ENCODE measurements at regions not wholly inside any gene's neighbourhood (a gene's known extent, or its start where the extent isn't known, plus 50 kb on each side); places are given as distances from the start of the nearest gene placed in this dataset.

DNA sequence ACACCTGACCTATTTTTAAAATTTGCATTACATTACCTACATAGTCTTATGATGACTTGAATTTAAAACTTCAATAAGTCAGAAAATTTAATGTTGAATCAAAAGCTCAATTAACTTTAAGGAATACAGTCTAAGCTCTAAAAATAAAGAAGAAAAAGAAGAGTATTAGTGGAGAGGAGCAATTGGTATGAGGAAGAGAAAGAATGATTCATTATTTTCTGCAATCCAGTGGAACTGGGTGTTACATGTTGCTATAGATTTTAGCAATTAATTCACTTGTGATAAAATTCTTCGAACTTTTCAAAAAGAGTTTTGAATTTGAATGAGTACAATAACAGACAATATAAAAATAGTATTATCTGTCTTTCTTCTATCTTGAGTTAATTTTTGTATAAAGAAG lies 158.9 kb upstream of the POT1 start:
- TF ChIP-seq, protein P1, sequence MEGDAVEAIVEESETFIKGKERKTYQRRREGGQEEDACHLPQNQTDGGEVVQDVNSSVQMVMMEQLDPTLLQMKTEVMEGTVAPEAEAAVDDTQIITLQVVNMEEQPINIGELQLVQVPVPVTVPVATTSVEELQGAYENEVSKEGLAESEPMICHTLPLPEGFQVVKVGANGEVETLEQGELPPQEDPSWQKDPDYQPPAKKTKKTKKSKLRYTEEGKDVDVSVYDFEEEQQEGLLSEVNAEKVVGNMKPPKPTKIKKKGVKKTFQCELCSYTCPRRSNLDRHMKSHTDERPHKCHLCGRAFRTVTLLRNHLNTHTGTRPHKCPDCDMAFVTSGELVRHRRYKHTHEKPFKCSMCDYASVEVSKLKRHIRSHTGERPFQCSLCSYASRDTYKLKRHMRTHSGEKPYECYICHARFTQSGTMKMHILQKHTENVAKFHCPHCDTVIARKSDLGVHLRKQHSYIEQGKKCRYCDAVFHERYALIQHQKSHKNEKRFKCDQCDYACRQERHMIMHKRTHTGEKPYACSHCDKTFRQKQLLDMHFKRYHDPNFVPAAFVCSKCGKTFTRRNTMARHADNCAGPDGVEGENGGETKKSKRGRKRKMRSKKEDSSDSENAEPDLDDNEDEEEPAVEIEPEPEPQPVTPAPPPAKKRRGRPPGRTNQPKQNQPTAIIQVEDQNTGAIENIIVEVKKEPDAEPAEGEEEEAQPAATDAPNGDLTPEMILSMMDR (IDR thresholded peaks at IDR 0.05 in 2 of 3, conservative IDR thresholded peaks at IDR 0.05 in 1 of 3; ENCODE audit: insufficient read depth in 2 of 3, low read depth in 1 of 3, low read length in 3 of 3), result no peak
- TF ChIP-seq ELF1 (tag; IDR thresholded peaks at IDR 0.05) (no peak), EP300 (IDR thresholded peaks at IDR 0.05; ENCODE audit: low read length) (no peak), TCF7 (IDR thresholded peaks at IDR 0.05; ENCODE audit: borderline replicate concordance) (no peak)
- TF ChIP-seq, protein P2, sequence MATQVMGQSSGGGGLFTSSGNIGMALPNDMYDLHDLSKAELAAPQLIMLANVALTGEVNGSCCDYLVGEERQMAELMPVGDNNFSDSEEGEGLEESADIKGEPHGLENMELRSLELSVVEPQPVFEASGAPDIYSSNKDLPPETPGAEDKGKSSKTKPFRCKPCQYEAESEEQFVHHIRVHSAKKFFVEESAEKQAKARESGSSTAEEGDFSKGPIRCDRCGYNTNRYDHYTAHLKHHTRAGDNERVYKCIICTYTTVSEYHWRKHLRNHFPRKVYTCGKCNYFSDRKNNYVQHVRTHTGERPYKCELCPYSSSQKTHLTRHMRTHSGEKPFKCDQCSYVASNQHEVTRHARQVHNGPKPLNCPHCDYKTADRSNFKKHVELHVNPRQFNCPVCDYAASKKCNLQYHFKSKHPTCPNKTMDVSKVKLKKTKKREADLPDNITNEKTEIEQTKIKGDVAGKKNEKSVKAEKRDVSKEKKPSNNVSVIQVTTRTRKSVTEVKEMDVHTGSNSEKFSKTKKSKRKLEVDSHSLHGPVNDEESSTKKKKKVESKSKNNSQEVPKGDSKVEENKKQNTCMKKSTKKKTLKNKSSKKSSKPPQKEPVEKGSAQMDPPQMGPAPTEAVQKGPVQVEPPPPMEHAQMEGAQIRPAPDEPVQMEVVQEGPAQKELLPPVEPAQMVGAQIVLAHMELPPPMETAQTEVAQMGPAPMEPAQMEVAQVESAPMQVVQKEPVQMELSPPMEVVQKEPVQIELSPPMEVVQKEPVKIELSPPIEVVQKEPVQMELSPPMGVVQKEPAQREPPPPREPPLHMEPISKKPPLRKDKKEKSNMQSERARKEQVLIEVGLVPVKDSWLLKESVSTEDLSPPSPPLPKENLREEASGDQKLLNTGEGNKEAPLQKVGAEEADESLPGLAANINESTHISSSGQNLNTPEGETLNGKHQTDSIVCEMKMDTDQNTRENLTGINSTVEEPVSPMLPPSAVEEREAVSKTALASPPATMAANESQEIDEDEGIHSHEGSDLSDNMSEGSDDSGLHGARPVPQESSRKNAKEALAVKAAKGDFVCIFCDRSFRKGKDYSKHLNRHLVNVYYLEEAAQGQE (IDR thresholded peaks at IDR 0.05; ENCODE audit: borderline replicate concordance), result no peak
- TF ChIP-seq, protein P2 (CRISPR knock-in tag; IDR thresholded peaks at IDR 0.05; ENCODE audit: low read depth), result no peak
